Raji (cell line): ENCODE measurements at regions not wholly inside any gene's neighbourhood (a gene's known extent, or its start where the extent isn't known, plus 50 kb on each side); places are given as distances from the start of the nearest gene placed in this dataset.

Source experiments
- POLR2A ChIP-seq: IDR thresholded peaks from 2 replicates; pipeline ENCODE4 v1.6.1; 2011; ENCODE audit warnings: low read depth, low read length, control low read depth; ENCODE audit not compliant: insufficient read depth

DNA sequence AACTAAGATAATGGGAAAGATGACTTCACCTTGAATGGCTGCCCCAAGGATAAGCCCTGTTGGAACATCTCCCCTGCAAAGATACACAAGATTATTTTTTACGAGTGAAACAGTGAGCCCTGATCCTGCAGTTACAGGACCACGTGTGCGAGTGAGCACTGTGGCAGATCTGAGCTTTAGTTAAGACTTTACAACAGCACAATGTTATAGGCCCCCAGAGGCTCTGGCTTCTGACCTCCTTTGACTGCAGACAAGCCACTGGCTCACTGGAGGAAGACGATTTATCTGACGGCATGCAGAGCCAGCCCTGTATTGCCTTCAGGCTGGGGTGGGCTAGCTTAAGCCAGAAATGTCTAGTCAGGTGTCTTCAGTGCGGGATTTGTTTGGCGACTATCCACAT, 174.4 kb downstream of the ARRDC4 start:
- TF ChIP-seq POLR2A: no peak

DNA sequence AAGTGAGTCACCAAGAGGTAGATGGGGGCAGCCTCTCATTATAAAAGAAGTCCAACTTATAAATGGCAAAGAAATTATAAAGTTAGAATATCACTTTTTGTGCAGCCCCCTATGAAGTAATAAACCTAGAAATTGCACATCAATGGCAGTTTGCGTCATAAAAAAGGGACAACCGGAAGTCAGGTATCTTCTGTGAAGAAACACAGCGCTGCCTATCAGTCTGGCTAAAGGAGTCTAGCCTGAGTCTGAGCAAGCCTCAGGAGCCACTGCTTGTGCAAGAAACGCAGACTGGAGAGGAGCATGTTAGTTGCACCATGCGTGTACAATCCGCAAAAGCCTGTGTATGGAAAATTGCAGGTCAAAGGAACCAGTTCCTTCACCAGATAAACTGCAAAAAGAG, 178.4 kb downstream of the ARRDC4 start:
- no peak for TF ChIP-seq POLR2A

DNA sequence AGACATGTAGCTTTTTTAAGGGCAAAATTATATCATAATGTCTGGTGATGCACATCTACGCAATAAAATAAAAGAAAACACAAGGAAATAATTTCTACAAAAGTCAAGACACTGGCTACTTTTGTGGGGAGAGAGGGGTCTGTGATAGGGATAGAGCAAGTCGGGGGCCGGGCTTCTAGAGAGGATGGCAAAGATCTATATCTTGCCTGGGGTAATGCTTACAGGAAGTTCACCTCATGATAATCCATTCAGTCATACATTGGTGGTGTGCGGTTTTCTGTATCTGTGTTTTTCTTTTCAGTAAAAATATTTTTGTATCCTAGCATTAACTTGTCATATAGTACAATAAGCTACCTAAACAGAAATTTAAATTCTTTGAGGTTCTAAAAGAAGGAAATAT, 178.8 kb downstream of the ARRDC4 start:
- no peak for TF ChIP-seq POLR2A

DNA sequence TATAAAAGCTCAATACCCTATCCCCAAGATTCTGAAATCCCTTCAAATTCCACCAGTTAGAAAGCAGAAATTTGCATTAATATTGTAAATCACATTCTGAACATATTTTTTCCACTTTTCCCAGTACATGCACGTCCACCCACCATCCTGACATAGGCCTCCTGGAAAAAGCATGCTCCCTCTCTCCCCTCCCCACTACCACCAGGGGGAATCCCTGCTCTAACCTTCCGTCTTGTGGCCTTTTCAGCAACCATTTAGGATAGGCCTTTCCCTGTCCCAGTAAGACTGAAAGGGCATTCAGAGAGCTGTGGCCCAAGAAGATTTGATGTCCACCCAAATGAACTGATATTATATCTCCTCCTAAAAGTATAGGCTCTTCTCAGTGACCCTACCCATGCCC, 182.1 kb downstream of the ARRDC4 start:
- TF ChIP-seq POLR2A: no peak

DNA sequence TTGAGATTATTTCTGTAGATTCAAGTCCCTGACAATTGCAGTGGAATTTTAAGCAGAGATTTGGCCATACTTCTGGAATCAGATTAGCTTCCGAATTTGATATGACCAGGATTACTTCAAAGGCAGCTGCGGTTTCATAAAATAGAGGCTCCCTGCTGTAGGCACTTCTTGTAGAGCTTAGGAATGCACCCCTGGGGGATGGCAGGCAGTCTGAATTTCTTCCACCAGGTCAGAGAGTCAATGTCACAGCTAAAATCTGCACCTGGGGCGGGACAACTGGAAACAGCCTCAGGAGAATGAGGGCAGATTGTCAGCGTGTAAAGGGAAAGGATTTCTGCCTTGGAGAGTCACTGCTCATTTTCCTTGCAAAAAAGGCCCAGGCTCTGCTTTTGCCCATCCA, 182.6 kb downstream of the ARRDC4 start:
- TF ChIP-seq POLR2A: no peak

DNA sequence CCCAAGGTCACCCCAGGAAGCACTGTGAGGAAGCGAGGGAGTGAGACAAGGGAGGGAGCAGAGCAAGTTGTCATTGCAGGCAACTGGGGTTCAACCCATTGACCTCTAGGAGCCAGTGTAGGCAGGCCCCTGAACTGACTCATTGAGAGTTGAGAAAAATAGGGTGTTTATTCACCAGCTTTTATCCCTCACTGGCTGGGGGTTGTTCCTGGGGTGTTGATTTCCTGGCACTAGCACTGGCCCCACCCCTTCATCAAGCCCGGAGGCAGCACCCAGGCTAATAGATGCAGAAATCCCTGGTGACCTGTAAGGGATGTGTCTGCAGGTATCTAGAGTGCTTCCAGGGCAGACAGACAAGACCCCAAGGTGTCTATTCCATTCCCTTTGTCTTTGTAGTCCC, 183.9 kb downstream of the ARRDC4 start:
- no peak for TF ChIP-seq POLR2A

DNA sequence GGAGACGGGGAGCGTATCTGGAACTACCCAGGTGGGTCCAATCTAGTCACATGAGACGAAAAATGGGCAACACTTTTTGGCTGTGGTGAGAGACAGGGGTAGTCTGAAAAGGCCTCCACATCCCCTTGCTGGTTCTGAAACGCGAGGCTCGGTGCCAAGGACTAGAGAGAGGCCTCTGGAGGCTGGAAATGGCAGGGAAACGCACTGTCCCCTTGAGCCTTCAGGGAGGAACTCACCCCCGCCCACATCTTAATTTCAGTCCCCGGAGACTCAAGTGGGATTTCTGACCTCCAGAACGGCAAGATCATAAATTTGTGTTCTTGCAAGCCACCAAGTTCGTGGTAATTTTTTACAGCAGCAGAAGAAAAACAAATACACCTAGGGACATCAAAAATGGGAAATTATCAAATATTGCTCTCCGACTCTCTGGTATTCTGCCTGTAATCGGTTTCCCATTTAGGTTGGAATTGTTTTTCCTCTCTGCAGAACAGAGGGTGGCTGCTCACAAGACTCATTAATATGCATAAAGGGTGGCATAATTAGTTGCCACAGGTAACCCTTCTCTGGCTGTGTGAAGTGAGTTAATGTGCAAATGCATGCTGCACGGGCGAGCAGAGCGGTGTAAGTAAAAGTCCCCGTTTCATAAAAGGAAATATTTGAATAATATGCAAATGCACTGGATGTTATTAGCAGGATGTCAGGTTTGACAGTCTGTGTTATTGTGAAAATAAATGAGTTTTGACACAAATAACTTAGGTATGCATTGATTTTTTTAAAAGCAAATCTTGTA, 185.7 kb downstream of the ARRDC4 start:
- TF ChIP-seq POLR2A: 0 out of 2 replicates have a peak, but pooled peaks have one; percentile 32

DNA sequence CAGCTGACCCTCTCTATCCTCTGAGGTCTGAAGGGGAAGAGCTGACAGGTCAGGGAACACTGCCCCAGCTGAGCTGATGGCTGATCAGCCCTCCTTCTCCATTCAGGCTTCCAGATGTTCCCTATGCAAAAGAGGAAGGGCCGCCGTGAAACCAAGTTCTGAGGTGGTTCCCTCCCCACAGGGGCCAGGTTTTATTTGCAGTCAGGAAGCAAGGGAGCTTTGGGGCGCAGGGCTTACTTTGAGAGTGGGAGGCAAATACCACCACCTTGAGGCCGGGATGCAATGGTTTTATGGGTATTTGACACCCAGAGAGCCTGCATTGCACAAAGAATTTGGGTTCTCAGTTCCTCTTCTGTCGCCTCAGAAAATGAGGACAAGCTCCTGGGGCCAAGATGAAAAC, 186.9 kb downstream of the ARRDC4 start:
- no peak for TF ChIP-seq POLR2A

DNA sequence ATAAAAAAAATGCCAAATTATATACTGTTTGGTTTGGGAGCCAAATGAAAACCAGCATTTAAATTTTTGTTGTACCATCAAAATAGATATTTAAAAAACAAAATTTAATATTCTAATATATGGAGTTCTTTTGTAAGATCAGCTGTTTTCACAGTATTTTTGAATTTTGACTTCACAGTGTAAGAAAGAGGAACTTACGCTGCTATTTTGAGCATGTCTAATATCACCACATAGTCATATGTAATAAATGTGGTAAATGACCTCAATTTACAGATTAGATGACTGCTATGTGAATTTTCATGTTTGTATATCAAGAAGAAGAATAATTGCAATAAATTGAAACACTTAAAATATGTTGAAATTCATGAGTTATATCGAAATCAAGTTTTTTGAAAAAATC, 189.6 kb downstream of the ARRDC4 start:
- no peak for TF ChIP-seq POLR2A

DNA sequence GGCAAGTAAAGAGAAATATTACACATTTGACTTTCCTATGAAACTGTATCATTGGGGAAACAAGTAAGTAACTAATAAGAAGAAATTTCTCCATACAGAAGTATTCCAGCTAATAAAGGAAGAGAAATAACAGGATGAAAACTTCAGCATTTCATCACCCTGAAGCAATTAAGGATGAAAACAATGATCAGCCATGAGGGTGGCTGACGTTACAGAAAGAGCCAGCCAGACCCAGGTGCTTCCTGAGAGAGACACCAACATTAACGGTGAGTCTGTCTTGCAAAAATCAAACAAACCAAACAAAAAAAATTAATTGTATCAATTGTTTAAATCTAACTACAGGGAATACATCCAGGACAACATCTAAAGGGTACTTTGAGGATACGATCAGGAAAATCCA, 190.0 kb downstream of the ARRDC4 start:
- no peak for TF ChIP-seq POLR2A

DNA sequence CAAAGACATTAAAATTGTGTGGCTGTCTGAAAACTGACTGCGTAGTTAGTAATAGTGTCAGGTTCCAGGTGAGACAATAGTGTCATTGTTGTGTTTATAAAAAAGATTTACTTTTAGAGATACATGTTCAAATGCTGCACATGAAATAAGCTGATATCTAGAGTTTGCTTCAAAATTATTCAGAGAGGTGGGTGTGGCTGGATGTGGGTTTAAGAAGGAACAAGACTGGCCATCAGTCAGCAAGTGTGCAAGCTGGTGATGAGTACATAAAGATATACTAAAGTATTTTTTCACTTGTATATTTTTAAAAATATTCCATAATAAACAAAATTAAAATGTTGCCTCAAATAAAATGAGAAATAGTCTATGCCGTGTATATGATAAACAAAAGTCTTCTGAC, 190.6 kb downstream of the ARRDC4 start:
- no peak for TF ChIP-seq POLR2A

DNA sequence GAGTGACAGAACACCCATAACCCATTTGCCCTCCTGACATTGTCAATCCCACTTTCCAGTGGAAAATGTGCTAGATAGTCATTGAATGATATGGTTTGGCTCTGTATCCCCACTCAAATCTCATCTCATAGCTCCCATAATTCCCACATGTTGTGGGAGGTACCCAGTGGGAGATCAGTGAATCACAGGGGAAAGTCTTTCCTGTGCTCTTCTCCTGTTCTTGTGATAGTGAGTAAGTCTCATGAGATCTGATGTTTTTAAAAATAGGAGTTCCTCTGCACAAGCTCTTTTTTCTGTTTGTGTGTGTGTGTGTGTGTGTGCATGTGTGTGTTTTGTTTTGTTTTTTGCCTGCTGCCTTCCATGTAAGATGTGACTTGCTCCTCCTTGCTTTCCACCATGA, 191.7 kb downstream of the ARRDC4 start:
- TF ChIP-seq POLR2A: no peak

DNA sequence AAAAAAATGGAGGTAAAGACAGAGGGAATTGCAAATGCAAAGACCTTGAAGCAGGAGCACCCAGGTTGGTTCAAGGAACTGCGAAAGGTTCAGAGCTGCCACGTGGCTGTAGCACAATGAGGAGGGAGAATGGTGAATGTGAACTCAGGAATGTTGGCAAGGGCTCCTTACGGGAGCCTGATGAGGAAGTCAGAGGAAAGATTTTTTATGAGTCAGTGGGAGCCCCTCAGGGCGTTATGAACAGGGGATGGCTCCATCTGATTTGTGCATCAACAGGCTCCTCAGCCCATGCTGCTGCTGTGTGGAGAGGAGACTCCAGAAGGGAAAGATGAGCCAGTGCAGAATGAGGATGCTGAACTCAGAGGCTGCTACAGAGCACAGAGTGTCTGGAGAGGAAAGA, 194.4 kb downstream of the ARRDC4 start:
- no peak for TF ChIP-seq POLR2A

DNA sequence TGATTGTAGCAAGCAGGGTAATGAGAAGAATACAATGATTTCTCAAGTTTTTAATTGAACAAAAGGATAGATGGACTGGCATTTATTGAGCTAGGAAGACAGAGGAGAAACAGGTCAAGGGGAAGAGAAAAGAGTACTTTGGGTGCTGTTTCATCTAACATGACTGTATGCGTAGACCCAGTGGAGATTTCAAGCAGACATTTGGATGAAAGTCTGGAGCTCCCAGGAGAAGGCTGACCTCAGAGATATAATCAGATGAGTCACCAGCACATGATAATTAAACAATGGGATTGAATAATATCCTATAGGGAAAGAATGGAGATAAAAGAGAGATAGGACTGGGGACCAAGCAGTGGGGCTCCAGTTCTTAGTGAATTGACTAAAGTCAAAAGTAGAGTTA, 194.9 kb downstream of the ARRDC4 start:
- TF ChIP-seq POLR2A: no peak

DNA sequence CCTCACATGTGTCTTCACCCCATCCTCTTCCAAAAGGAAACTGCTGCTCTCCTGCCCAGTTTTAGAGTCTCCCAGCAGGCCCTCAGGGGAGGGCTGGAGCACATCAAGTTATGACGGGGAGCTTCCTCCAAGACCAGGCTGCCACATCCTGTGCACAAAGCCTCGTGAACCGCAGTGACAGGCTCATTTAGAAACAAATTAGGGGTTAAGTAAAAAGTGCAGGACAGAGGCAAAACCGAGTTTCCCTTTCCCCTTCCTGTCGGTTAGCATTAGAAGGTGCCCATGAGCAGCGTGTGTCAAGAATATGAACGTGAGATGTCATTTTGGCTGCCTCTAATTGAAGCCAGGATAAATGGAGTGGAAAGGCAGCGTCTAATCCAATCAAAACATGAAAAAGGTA, 199.7 kb downstream of the ARRDC4 start:
- 0 out of 2 replicates have a peak, but pooled peaks have one; percentile 4 for TF ChIP-seq POLR2A

DNA sequence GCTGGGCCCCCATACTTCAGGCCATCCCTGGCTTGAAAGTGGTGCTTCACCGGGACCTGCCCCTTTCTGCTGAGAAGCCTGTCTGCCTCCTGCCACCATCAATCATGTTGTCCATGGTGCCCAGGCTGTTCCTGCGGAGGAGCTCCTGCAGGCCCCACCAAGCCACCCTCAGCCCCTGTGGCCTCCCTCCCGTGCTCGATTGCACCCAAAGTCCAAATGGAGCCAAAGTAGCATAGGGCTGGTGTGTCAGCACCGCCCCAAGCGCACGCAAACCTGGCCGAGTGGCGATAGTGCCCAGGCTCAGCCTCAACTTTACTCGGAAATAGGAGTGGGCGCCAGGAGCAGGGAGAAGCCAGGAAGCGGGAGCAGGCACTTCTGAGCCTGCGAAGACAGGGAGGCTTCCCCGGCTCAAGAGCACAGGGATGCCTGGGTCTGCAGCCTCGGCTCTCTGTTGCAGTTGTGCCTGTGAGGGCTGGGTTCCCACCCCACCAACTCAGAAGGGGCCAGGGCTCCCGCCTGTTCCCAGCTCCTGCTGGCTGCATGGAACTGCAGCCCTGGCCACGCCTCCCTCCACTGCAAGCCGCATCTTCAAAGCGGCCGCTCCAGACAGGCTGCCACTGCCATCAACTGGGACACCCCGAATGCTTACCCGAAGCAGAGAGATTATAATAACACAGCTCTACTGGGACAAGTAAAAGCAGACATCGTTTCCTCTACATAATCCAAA, 203.0 kb downstream of the ARRDC4 start:
- no peak for TF ChIP-seq POLR2A
